Cerebellar nuclear complex (tissue), 1 donor: ENCODE measurements at regions not wholly inside any gene's neighbourhood (a gene's known extent, or its start where the extent isn't known, plus 50 kb on each side); places are given as distances from the start of the nearest gene placed in this dataset.
"Not testable (repeated sequence)": the region's sequence is repeated elsewhere in the genome, so short reads cannot be mapped to it uniquely, and the experiment has no call there.

Source experiments
- DNase-seq, 2 experiments: peaks; one replicate each; lab custom pipeline; 2025; lab: John Stamatoyannopoulos, UW

DNA sequence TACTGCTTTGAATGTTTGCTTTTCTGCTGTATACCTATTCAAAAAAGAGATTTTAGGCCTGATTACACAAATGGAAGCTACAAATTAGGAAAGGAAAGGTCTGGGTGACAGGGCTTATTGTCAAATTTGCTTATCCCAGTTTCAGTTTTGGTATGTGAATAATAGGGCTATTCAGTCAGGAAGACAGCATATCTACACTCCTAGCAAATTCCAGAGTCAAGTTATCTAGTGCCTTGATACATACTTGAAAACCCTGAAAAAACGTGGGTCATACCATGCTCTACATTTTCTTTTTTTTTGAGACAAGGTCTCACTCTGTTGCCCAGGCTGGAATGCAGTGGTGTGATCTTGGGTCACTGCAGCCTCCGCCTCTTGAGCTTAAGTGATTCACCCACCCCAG, 59.2 kb upstream of the CCDC180 start:
- DNase-seq, result not testable (repeated sequence)

- DNase-seq, result no peak
These were observed 63.9 kb upstream of the CCDC180 start for GRCh38 chr9:97243606-97244005.

DNA sequence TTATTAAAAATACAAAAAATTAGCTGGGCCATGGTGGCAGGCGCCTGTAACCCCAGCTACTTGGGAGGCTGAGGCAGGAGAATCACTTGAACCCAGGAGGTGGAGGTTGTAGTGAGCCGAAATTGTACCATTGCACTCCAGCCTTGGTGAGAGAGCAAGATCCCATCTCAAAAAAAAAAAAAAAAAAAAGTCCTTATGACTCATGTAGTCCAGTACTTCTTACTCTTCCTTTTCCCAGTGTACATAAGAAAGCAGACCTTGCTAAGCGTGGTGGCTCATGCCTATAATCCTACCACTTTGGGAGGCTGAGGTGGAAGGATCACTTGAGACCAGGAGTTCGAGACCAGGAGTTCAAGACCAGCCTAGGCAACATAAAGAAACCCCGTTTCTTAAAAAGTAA, 66.0 kb upstream of the CCDC180 start:
- not testable (repeated sequence) for DNase-seq

DNA sequence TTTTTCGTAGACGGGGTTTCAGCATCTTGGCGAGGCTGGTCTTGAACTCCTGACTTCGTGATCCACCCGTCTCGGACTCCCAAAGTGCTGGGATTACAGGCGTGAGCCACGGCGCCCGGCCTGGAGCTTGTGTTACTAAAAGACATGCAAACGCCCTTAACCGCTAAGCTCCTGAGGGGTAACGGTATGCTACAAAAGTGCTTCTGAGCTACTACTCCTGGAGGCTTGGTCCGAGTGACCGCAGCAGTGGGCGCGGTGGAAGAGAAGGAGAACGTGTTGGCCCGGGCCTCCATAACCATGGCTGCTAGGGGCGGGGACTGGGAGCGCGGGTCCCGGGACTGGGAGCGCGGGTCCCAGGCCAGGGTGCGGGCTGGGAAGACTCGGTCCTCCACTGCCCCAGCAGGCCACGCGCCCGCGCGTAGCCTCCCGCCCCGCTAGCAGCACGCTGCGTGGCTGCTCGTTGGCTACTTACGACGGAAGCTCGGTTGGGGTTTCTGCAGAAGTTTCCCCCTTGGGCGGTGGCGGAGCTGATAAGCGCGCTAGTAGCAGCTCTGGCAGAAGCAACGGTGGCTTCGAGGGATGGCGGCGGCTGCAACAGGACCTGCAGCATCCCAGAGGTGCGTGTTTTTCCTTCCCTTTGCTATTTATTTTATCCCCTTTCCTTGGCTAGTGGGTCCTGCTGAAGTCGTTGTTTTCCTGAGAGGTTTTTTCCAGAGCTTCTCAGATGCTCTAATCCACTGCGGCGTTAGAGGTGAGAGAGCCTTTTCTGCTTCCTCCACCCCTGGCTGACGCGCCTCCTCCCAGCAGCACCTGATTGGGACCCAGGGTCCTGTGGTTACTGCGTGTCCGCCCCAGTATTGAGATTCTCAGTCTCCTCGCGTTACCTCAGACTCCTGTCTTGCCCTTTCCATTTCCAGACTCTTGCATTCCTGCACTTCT, 69.2 kb upstream of the CCDC180 start:
- peak in 1 of 2 experiments; percentile 63 for DNase-seq

GRCh38 chr9:97237311-97237786, 70.1 kb upstream of the CCDC180 start:
- DNase-seq, result no peak

GRCh38 chr9:97233009-97233400, 74.5 kb upstream of the CCDC180 start:
- DNase-seq, result not testable (repeated sequence)

DNA sequence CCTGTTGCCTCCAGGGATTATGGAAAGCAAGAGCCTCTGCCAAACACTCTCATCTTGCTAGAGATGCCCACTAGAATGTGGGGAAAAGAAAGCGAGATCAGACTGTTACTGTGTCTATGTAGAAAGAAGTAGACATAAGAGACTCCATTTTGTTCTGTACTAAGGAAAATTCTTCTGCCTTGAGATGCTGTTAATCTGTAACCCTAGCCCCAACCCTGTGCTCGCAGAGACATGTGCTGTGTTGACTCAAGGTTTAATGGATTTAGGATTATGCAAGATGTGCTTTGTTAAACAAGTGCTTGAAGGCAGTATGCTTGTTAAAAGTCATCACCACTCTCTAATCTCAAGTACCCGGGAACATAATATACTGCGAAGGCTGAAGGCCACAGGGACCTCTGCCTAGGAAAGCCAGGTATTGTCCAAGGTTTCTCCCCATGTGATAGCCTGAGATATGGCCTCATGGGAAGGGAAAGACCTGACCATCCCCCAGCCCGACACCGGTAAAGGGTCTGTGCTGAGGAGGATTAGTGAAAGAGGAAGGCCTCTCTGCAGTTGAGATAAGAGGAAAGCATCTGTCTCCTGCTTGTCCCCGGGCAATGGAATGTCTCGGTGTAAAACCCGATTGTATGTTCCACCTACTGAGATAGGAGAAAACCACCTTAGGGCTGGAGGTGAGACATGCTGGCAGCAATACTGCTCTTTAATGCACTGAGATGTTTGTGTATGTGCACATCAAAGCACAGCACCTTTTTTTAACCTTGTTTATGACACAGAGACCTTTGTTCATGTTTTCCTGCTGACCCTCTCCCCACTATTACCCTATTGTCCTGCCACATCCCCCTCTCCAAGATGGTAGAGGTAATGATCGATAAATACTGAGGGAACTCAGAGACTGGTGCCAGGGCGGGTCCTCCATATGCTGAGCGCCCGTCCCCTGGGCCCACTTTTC, 75.1 kb upstream of the CCDC180 start:
- not testable (repeated sequence) for DNase-seq

GRCh38 chr9:97222393-97222792, 85.1 kb upstream of the CCDC180 start:
- DNase-seq, result peak in 1 of 2 experiments; percentile 0

DNA sequence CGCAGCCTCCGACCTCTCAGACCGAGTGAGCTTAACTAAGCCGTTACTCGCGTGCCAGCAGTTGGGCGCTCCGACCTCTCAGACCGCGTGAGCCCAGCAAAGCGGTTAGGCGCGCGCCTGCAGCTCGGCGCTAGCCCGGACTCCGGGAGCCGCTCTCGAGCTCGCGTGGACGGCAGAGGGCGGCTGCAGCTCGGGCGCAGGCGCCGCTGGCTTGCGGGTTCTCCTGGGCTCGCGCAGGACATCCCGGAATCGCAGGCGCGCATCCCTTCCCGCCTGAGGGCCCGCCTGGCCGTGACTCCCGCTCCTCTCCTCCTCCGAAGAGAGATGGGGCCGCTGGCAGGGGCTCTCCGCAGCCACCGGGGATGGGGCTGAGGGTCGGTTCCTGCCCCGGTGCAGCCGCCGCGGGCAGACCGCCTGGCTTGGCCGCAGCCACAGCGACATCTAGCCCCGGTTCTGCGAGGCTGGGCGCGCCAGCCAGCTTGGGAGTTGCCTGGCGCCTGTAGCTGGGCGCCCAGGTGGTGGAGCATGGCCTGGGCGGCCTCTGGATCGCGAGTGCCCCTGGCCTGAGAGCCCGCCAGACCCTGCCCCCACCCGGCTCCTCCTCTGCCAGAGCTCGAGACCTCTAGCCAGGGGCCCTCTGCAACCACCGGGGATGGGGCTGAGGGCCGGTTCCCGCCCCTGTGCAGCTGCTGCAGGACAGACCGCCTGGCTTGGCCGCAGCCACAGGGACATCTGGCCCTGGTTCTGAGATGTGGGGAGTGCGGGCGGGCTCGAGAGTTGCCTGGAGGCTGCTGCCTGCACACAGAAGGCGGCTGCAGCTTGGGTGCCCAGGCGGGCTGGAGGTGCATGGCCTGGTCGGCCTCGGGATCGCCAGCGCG, 85.7 kb upstream of the CCDC180 start:
- peak in 1 of 2 experiments; percentile 13 for DNase-seq

DNA sequence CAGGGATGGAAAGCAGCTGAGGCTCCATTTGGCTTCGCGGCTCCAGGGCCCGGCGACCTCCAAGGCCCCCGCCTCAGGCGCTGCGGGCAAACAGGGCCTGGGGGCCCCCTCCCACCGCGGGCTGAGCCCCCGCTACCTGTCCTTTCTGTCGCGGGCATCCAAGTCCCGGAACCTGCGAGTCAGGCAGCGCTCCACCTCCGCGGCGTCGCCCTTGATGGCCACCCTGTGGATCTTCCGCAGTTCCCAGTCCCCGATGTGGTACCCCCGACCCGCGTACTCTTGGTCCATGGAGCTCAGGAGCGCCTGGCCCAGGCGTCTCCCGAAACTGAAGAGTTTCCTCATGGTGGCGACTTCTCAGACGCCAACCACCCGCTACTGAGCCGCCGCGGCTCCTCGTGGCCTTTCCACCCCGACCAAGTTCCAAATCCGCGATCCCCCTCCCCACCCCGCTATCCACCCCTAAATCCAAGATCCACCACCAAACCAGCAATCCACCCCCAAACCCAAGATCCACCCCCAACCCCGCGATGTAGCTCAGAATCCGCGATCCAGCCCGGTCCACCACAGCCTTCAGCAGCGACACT, 86.5 kb upstream of the CCDC180 start:
- DNase-seq, result no peak

DNA sequence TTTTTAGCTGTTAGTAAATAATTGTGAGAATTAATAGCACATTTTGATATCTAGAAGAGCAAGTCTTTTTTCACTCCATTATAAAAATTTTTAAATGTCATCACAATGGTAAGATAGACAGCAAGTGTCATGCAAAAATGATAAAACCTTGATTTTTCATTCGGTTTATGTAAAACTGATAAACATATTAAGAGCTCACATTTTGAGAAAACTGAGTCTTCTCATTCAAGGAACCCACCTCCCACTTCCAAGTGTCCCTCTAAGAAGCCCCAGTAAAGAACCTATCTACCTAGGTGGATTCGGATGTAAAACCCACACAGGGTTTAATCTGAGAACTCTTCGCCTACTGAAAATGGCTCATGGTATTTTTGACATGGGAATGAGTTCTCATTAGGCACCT, 87.1 kb upstream of the CCDC180 start:
- not testable (repeated sequence) for DNase-seq

GRCh38 chr9:97219443-97220140, 87.9 kb upstream of the CCDC180 start:
- DNase-seq, result not testable (repeated sequence)

- DNase-seq, result not testable (repeated sequence)
These were observed 92.3 kb upstream of the CCDC180 start for GRCh38 chr9:97215127-97215526.

GRCh38 chr9:97214556-97214955, 92.9 kb upstream of the CCDC180 start:
- not testable (repeated sequence) for DNase-seq

DNA sequence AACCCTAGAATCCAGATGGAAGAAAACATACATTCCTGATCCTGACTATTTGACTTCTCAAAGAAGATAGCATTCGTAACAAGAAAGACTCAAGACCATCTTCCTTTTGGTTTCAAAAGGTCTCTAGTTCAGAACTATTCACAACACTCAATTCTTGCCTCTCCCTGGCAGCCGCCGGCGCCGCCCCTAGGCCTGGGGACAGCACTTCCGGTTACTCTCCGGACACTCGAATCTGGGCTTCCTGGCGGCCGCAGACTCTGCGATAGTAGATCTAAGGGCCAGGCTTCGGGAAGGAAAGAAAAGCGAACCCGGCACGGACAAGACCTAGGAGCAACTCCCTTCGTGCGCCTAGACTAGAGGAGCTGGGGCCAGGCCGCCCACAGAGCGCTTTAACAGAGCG, 107.8 kb upstream of the CCDC180 start:
- DNase-seq, result not testable (repeated sequence)

- DNase-seq, result not testable (repeated sequence)
These were observed 113.7 kb upstream of the CCDC180 start for GRCh38 chr9:97193767-97194166.

- no peak for DNase-seq
These were observed 118.9 kb upstream of the CCDC180 start for GRCh38 chr9:97188545-97188944.

DNA sequence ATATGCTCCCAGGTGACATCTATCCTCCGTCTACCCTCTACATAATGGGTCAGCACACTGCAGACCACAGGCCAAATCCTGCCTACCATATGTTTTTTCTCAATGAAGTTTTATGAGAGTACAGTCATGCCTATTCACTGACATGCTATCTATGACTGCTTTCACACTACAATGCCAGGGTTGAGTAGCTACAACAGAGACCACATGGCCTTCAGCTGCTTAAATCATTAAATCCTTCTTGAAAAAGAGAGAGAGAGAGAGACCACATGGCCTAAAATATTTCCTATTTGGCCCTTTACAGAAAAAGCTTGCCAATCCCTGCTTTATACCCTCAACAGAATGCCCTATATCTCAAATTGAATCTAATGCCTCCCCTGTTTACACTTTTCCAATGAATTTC, 119.8 kb upstream of the CCDC180 start:
- DNase-seq, result not testable (repeated sequence)

GRCh38 chr9:97186493-97186892, 121.0 kb upstream of the CCDC180 start:
- DNase-seq, result no peak

DNA sequence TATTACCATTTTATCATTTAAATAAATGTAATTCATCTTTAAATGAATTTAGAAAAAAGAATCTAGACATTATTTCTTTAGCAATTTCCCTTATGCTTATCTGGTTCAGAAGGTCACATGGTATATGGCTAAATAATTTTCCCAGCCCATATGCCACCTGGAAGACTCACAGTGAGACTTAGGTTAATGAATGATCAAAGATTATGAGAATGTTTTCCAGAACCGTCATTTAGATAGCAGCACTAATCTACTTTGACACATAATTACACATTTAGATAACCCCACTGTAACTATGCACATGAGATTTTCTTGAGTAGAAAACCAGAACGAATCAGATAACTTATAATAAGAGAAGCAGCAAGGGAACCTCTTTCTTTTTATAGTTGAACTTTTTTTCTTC, 124.9 kb upstream of the CCDC180 start:
- not testable (repeated sequence) for DNase-seq
